HG03378 (cell line): ENCODE measurements at regions not wholly inside any gene's neighbourhood (a gene's known extent, or its start where the extent isn't known, plus 50 kb on each side); places are given as distances from the start of the nearest gene placed in this dataset.

Experiments used
- ATAC-seq: cut with Tn5 transposase; IDR thresholded peaks from one replicate; pipeline ENCODE4 v1.9.1; 2021; ENCODE audit warnings: mild to moderate bottlenecking, moderate library complexity; ENCODE audit not compliant: unreplicated experiment

DNA sequence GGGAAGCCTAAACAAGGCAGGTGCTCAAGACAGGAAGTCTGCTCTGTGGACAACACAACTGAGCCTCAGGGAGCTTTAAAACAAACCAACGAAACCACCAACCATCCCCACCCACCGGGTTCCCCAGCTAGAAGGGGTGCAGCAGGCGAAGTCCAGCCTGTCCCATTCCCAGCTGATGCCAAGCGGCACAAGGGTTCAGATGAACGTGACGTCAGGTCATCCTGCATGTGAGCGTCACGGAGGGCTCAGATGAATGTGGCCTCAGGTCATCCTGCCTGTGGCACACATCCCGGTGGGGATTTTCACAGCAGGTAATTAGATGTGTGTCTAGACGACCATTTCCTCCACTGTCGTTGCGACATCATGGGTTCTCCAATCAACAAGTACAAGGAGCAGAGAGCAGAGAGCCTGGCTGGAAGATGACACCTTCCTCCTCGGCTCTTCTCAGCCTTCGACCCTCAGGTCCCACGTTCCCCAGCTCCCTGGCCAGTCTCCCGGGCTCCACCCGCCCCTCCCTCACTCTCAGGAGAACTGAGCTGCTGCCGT is 246.5 kb downstream of the FOXL1 start:
- ATAC-seq = no peak

DNA sequence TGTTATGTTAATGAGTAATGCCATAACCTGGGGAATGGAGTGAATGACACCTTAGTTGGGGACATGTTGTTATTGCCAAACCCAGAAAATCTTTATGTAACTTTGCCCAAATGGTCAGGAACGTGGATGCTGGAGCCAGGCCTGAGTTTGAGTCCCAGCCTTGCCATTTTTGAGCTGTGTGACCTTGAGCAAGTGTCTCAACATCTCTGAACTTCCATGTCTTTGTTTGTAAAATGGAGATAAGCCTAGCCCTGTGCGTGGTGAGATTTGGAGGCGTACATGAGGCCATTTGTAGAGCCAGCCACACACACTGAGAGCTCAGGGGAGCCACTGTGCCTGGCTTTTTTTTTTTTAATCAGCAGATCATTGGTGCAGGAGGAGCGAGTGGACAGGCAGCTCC is 247.3 kb downstream of the FOXL1 start:
- no peak for ATAC-seq

DNA sequence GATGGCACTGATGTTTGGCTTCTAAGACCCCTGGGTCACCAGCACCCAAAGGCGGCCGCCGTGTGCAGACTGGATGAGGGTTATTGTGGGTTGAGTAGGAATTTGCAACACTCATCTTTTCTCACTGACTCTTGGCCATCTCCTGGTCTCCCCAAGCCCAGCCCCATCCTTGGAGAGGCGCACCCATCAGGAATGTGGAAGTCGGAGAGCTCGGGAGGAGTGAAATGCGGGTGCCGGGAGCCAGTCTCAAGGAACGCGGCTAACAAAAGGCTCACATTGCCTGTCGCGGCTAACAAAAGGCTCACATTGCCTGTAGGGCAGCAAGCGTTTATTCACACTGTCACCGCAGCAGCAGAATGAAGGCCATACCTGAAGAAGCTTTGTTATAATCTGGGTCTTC is 248.6 kb downstream of the FOXL1 start:
- ATAC-seq = no peak

DNA sequence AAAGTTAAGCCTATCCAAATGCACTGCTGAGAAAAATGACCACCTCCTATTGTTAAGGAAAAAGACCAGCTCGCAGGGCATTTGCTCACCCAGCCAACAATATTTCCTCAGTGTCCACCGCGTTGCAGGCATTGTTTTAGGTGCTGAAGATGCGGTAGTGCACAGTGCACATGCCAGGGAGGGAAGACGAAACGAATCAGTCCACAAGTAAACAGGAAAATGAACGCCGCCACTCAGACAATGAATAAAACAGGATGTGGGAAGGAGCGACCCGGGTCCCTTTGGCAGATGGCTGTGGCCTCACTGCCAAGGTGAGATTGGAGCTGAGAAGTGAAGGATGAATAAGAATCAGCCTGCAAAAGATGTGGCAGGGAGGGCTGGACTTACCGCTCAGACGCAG is 249.2 kb downstream of the FOXL1 start:
- no peak for ATAC-seq

- no peak for ATAC-seq
Measured at GRCh38 chr16:86828202-86828601, 249.9 kb downstream of the FOXL1 start.

GRCh38 chr16:86828653-86829052 is 250.3 kb downstream of the FOXL1 start:
- ATAC-seq = no peak

DNA sequence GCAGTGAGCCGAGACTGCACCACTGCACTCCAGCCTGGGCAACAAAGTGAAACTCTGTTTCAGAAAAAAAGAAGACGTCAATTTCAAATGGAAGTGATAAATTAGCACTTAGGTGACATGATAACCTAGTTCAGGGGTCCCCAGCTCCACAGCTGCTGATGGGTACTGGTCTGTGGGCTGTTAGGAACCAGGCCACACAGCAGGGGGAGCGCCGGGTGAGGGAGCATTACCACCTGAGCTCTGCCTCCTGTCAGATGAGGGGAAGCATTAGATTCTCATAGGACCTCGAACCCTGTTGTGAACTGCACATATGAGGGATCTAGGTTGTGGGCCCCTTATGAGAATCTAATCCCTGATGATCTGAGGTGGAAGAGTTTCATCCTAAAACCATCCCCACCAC is 253.0 kb downstream of the FOXL1 start:
- ATAC-seq = no peak

DNA sequence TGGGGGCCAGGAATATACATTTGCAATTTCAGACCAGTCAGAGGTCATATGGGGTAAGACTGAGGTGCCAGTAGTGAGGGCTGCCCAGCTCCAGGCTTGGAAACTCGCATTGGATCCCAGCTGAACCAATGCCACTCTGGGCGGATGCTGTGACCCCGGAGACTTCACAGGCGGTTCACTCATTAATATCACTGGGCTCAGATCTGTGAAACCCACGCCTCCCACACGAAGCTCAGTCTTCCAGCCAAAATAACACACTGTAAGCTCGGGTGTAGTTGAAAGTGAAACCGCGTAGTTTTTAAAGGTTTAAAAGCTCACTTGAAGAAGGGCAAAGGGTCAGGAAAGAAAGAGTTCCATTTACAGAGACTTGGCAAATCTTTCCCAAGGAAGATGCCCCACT is 254.8 kb downstream of the FOXL1 start:
- no peak for ATAC-seq

DNA sequence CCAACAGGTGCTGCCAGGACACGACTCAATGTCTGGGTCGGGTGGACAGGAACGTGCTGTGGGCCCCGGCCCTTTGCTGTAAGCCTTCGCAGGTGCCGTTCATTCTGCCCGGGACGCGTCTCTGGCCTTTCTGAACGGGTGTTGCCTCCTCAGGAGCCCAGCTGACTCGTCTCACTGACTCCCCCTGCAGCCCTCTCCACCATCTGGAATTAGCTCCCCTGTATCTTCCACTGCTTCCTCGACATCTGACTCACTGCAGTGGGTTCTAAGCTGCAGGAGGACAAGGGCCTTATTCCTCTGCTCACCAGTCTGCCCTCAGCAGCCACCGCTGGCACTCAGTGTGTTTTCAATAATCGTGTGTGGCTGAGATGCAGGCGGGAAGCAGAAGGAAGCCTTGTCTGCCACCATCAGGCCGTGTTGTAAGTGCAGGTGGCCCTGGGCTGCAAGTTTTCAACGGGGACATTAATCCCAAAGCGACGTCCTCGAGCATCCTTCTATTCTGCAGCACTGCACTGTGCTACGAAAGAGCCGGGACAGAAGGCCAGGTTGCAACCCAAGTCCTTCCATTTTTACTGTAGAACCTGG is 256.2 kb downstream of the FOXL1 start:
- no peak for ATAC-seq

- ATAC-seq = no peak
Measured at GRCh38 chr16:86835982-86836381, 257.6 kb downstream of the FOXL1 start.

DNA sequence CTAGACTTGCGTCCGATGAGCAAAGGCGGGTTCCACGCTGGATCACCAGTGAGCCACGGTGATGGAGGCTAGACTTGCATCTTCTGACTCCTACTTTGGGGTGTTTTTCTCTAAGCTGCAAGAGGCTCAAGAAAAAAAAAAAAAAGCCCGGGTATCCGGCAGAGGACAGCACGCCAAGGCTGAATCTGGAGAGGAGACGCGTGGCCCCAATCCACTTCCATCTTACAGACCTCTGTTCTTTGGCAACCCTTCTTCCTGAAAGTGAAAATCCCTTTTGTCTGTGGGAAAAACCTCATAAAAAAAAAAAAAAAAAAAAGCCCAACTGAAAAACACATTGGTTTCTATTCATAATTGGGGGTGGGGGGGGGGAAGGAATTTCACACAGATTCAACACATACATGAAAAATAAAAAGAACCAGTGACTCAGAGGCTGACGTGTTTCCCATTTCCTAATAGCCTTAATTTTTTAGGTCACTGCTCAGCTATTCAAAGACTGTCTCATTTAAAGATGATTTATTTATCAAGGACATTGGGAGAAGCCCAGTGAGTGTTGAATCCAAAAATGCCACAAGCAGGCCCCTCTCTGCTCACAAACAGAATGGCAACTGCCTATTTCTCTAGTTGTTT is 258.3 kb downstream of the FOXL1 start:
- ATAC-seq = no peak

GRCh38 chr16:86843812-86844211 is 265.5 kb downstream of the FOXL1 start:
- ATAC-seq = no peak

- ATAC-seq = no peak
Measured at GRCh38 chr16:86844695-86845094, 266.3 kb downstream of the FOXL1 start.

DNA sequence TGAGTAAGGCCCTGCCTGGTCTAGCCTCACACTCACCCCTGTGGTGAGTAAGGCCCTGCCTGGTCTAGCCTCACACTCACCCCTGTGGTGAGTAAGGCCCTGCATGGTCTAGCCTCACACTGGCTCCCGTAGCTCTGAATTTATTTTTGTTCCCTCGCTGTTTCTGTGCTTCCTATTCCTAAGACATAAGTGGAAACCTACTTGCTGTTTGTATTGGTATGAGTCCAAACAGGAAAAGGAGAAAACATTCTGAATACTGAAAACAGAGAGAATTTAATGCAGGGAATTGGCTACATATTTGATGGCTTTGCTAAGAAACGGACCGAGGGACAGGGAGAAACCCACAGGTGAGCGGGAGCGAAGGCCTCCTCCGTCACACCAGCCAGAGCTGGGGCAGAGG is 267.8 kb downstream of the FOXL1 start:
- ATAC-seq = no peak

- ATAC-seq = no peak
Measured at GRCh38 chr16:86848821-86849220, 270.5 kb downstream of the FOXL1 start.

DNA sequence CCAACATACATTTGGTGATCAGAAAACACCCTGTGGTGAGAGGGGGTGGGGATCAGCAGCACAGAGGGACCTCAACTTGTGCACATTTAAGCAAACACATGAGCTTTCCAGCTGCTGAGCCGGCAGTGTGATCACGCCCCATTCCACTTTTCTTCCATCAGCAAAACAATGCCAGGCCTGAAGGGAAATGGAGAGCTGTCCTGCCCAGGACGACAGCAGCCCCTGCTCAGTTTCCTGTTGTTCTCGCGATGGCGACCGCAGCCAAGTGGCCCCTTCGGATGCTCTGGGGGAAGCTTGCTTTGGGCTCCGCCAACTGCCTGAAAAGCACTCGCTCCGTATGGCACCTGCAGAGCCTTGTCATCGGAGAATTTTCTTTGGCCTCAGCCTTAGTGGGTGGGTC is 272.3 kb downstream of the FOXL1 start:
- ATAC-seq = no peak

DNA sequence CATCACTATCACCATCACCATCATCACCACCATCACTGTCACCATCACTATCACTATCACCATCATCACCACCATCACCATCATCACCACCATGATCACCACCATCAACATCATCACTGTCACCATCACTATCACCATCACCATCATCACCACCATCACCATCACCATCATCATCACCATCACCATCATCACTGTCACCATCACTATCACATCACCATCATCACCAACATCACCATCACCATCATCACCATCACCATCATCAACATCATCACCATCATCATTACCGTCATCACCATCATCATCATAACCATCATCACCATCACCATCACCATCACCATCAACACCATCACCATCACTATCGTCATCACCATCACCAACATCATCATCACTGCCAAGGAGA is 273.8 kb downstream of the FOXL1 start:
- ATAC-seq = no peak

GRCh38 chr16:86854058-86854621 is 275.8 kb downstream of the FOXL1 start:
- ATAC-seq = no peak

- ATAC-seq = no peak
Measured at GRCh38 chr16:86854626-86855294, 276.4 kb downstream of the FOXL1 start.

DNA sequence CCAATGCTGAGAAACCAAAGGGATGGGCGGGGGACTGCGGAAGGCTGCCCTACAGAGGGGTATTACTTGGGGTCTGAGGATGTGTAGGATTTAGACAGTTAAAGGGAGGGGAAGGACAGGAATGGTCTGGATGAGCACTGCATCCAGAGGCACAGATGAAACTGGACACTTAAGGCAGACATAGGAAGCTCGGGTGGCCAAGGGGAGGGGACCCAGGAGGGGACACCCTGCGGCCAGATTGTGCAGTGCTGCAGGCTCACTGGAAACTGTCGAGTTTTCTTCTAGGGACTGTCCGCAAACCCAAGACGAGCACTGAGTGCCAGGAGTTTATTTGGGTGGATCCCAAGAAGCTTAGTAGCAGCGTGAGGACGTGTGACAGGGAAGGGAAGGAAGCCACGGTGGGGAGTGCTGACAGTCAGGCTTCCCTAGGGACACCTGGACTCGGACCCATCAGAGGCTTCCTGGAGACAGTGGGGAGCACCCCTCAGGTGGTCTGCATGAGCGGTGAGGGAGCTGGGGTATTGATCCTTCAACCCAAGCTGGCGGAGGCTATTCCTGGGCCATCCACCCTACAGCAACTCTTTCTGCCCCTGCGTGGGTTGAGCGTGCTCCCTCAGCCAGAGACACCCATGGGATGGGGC is 278.7 kb downstream of the FOXL1 start:
- ATAC-seq = no peak

GRCh38 chr16:86857807-86858206 is 279.5 kb downstream of the FOXL1 start:
- no peak for ATAC-seq
